ENCODE measurements at regions not wholly inside any gene's neighbourhood (a gene's known extent, or its start where the extent isn't known, plus 50 kb on each side); places are given as distances from the start of the nearest gene placed in this dataset.

- Mint-ChIP-seq H3K27ac (no peak overlapping the region), H3K36me3 (peaks cover 0 to 4% of the 10 kb centered on the region in 2 donors), H3K9me3 (peaks cover 0 to 6% of the 10 kb centered on the region in 2 donors)
- no peak for DNase-seq (ENCODE audit: low spot score in 2 of 2)
- ATAC-seq, result no peak
These were observed 361.8 kb downstream of the FAT4 start for GRCh38 chr4:125676583-125676982.

- peaks cover 0 to 4% of the 10 kb centered on the region in 2 donors for H3K36me3 Mint-ChIP-seq
- H3K9me3 Mint-ChIP-seq, result peaks cover 0 to 6% of the 10 kb centered on the region in 2 donors
- no peak overlapping the region for H3K27ac Mint-ChIP-seq
- DNase-seq (ENCODE audit: low spot score in 2 of 2), result no peak
- no peak for ATAC-seq
These were observed 363.0 kb downstream of the FAT4 start for GRCh38 chr4:125677665-125678307.

GRCh38 chr4:125679989-125680388 is 365.2 kb downstream of the FAT4 start:
- H3K36me3 Mint-ChIP-seq, result peaks cover 0 to 4% of the 10 kb centered on the region in 2 donors
- ATAC-seq (no peak), DNase-seq (ENCODE audit: low spot score in 2 of 2) (no peak)
- no peak overlapping the region for H3K27ac Mint-ChIP-seq
- peaks cover 4 to 6% of the 10 kb centered on the region in 2 donors for H3K9me3 Mint-ChIP-seq

DNA sequence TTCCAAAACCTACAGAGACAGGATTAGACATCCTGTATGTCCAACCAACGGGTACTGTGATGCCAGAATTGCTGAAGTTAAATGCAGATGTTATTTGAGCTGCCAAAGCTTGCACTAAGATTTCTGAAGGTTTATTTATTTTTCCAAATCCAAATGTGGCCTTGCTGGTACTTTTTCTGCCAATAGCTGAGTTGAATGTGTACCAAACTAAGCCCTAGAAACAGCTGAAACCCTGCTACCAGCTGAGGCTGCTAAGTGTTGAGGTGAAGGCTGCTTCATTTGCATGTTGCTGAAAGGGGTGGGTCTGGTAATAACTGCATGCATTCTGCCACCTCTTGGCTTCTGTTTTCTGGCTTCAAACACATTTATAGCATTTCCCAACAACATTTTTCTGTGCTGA is 366.5 kb downstream of the FAT4 start:
- Mint-ChIP-seq H3K36me3 (no peaks in the 10 kb centered on the region), H3K27ac (no peak overlapping the region), H3K9me3 (peaks cover 4 to 6% of the 10 kb centered on the region in 2 donors)
- no peak for DNase-seq (ENCODE audit: low spot score in 2 of 2)
- ATAC-seq, result no peak

DNA sequence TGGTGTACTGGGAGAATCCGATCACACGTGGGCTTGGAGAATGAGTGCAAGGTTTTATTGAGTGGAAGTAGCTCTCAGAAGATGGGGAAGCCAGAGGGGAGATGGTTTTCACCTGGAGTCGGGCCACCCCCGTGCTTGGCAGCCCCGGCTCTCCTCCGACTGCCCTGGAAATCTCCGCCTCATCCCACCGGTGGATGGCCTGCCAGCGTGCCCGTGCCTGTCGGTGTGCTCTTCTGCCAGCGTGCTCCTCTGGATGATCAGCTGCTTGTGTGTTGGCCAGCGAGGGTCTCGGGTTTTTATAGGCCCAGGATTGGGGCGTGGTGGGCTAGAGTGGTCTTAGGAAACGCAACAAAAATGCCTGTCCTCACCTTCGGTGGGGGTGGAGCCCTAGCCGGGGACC is 368.0 kb downstream of the FAT4 start:
- Mint-ChIP-seq H3K27ac (no peak overlapping the region), H3K36me3 (no peaks in the 10 kb centered on the region), H3K9me3 (peaks cover 4 to 10% of the 10 kb centered on the region in 2 donors)
- no peak for ATAC-seq
- no peak for DNase-seq (ENCODE audit: low spot score in 2 of 2)

DNA sequence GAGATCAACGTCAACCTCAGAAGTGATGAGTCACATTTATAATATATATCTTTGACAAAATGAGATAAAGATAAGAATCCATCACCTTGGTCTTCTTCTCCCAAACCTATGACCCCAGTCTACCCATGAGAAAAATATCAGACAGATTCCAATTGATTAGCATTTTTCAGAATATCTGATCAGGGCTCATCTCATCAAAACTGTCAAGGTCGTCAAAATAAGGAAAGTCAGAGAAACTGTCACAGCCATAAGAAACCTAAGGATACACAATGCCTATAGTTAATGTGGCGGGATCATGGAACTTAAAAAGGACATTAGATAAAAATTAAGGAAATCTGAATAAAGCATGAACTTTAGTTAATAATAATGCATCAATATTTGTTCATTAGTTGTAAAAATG is 374.1 kb downstream of the FAT4 start:
- H3K36me3 Mint-ChIP-seq, result no peaks in the 10 kb centered on the region
- DNase-seq (ENCODE audit: low spot score in 2 of 2) (no peak), ATAC-seq (no peak)
- peaks cover 0 to 5% of the 10 kb centered on the region in 2 donors for H3K9me3 Mint-ChIP-seq
- no peak overlapping the region for H3K27ac Mint-ChIP-seq

DNA sequence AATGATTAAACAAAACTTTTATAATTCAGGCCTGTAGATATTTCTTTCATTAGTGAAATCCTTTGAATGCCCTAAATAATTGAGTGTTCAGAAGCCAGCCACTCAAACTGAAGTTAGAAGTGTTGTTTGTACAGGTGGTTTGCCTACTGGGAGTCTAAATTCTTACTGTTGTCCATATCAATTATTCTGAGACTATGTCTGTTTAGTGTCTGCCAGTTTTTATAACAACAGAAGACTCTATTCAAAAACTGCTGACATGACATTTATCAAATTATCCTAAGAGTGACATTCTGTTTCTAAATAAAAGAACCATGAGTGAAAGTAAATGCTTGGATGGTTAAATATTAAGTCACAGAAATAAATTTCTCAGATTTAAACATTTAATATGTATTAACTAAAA is 375.1 kb downstream of the FAT4 start:
- peaks cover 4 to 10% of the 10 kb centered on the region in 2 donors for H3K9me3 Mint-ChIP-seq
- ATAC-seq (no peak), DNase-seq (ENCODE audit: low spot score in 2 of 2) (no peak)
- no peak overlapping the region for H3K27ac Mint-ChIP-seq
- no peaks in the 10 kb centered on the region for H3K36me3 Mint-ChIP-seq

DNA sequence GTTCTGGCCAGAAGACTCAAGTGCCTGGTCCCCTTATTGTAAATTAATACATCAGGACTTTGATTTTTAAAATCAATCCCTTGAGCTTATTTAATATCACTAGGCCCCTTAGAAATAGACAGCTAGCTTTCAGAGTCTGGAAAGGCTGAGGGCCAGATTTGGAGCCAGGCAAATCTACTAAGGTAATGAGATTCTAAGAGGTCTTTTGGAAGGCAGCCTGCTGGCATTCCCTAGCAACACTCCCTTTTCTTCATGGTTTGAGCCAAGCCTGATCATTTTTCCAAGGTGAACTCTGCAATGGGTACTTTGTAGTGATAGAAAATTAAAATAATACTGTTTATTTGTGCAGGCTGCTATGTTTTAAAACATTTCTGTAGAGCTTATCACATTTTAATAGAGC is 378.5 kb downstream of the FAT4 start:
- H3K27ac Mint-ChIP-seq, result no peak overlapping the region
- peaks cover 5 to 7% of the 10 kb centered on the region in 2 donors for H3K9me3 Mint-ChIP-seq
- ATAC-seq (no peak), DNase-seq (ENCODE audit: low spot score in 2 of 2) (no peak)
- no peaks in the 10 kb centered on the region for H3K36me3 Mint-ChIP-seq

DNA sequence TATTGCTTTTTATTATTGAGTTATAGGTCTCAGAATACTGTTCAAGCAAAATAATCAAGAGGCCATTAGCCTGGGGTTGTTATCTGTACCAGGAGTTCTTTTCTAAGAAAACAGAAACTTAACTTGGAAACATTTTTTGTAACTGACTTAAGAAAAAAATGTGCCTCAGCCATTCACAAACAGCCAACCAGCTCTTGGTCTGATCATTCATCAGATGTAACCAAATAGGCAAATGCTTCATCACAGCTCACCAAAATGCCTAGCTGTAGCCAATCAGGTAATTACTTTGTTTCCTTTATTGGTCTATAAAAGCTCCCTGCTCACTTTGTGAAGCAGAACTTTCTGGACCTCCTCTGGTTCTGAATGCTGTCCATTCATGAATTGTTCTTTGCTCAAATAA is 387.7 kb downstream of the FAT4 start:
- no peak for DNase-seq (ENCODE audit: low spot score in 2 of 2)
- Mint-ChIP-seq H3K27ac (no peak overlapping the region), H3K9me3 (peaks cover 0 to 12% of the 10 kb centered on the region in 2 donors), H3K36me3 (no peaks in the 10 kb centered on the region)
- ATAC-seq, result no peak

GRCh38 chr4:125703443-125703842 is 388.7 kb downstream of the FAT4 start:
- DNase-seq (ENCODE audit: low spot score in 2 of 2) (no peak), ATAC-seq (no peak)
- Mint-ChIP-seq H3K36me3 (no peaks in the 10 kb centered on the region), H3K27ac (no peak overlapping the region), H3K9me3 (peaks cover 0 to 11% of the 10 kb centered on the region in 2 donors)

- Mint-ChIP-seq H3K36me3 (no peaks in the 10 kb centered on the region), H3K9me3 (peaks cover 0 to 11% of the 10 kb centered on the region in 2 donors), H3K27ac (no peak overlapping the region)
- DNase-seq (ENCODE audit: low spot score in 2 of 2), result no peak
- no peak for ATAC-seq
These were observed 390.0 kb downstream of the FAT4 start for GRCh38 chr4:125704726-125705125.

GRCh38 chr4:125705681-125706080 is 390.9 kb downstream of the FAT4 start:
- ATAC-seq, result no peak
- Mint-ChIP-seq H3K36me3 (no peaks in the 10 kb centered on the region), H3K27ac (no peak overlapping the region), H3K9me3 (peaks cover 0 to 12% of the 10 kb centered on the region in 2 donors)
- no peak for DNase-seq (ENCODE audit: low spot score in 2 of 2)

GRCh38 chr4:125707397-125707796 is 392.6 kb downstream of the FAT4 start:
- Mint-ChIP-seq H3K36me3 (no peaks in the 10 kb centered on the region), H3K27ac (no peak overlapping the region), H3K9me3 (peaks cover 0 to 11% of the 10 kb centered on the region in 2 donors)
- no peak for ATAC-seq
- no peak for DNase-seq (ENCODE audit: low spot score in 2 of 2)

GRCh38 chr4:125710766-125711165 is 396.0 kb downstream of the FAT4 start:
- DNase-seq (ENCODE audit: low spot score in 2 of 2) (no peak), ATAC-seq (no peak)
- no peaks in the 10 kb centered on the region for H3K36me3 Mint-ChIP-seq
- no peak overlapping the region for H3K27ac Mint-ChIP-seq
- peaks cover 8 to 12% of the 10 kb centered on the region in 2 donors for H3K9me3 Mint-ChIP-seq

GRCh38 chr4:125714049-125714448 is 399.3 kb downstream of the FAT4 start:
- Mint-ChIP-seq H3K9me3 (peaks cover 8 to 13% of the 10 kb centered on the region in 2 donors), H3K36me3 (no peaks in the 10 kb centered on the region)
- DNase-seq (ENCODE audit: low spot score in 2 of 2), result no peak

GRCh38 chr4:125714845-125715244 is 400.1 kb downstream of the FAT4 start:
- ATAC-seq, result no peak
- DNase-seq (ENCODE audit: low spot score in 2 of 2), result no peak
- Mint-ChIP-seq H3K27ac (no peak overlapping the region), H3K36me3 (no peaks in the 10 kb centered on the region), H3K9me3 (peaks cover 8 to 13% of the 10 kb centered on the region in 2 donors)

More at GRCh38 chr4:125714049-125714448, 399.3 kb downstream of the FAT4 start:
- H3K27ac Mint-ChIP-seq, result no peak overlapping the region
- ATAC-seq, result no peak

DNA sequence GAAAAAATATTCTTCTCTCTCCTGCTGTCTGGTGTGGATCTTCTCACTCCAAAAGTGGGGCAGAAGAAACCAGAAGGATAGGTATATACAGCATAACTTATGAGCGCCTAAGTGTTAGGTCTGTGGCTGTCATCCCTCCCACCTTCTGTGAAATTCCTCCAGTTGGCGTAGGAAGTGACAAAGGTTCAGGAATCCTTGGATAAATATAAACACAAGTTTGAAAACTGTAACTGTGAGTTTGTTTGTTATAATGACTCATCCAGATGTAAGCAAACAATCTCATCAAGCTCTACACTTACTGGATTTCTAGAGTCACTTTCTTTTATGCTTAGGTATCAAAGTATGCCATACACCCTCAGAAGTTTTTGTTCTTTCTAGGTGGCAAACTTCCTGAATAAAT is 405.2 kb downstream of the FAT4 start:
- Mint-ChIP-seq H3K27ac (no peak overlapping the region), H3K9me3 (peaks cover 0 to 4% of the 10 kb centered on the region in 2 donors), H3K36me3 (no peaks in the 10 kb centered on the region)
- DNase-seq (ENCODE audit: low spot score in 2 of 2), result no peak
- ATAC-seq, result no peak

DNA sequence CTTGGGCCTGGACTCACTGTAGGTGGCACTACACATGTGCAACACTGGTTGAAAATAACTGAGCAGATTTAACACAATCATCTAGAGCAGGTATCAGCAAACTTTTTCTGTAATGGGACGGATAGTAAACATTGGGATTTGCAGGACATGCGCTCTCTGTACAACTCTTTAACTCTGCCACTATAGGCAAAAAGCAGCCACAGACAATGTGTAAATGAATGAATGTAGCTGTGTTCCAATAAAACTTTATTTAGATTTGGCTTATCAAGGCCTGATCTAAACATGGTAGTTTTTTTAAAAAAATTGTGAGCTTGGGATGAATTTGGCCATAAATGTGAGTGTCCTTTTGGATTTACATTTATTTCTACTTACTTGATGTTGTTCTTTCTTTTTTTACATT is 407.3 kb downstream of the FAT4 start:
- H3K27ac Mint-ChIP-seq, result no peak overlapping the region
- ATAC-seq, result no peak
- DNase-seq (ENCODE audit: low spot score in 2 of 2), result no peak

More for the DNA sequence above, 407.3 kb downstream of the FAT4 start:
- H3K36me3 Mint-ChIP-seq, result no peaks in the 10 kb centered on the region
- H3K9me3 Mint-ChIP-seq, result peaks cover 0 to 8% of the 10 kb centered on the region in 2 donors

Measured in activated naive CD4-positive, alpha-beta T cell treated with anti-CD3 and anti-CD28 coated beads, Interleukin-2, amount 50 U/mL, for 72 hours (primary cell).